ENCODE measurements at regions not wholly inside any gene's neighbourhood (a gene's known extent, or its start where the extent isn't known, plus 50 kb on each side); places are given as distances from the start of the nearest gene placed in this dataset.
"Not testable (repeated sequence)": the region's sequence is repeated elsewhere in the genome, so short reads cannot be mapped to it uniquely, and the experiment has no call there.

DNA sequence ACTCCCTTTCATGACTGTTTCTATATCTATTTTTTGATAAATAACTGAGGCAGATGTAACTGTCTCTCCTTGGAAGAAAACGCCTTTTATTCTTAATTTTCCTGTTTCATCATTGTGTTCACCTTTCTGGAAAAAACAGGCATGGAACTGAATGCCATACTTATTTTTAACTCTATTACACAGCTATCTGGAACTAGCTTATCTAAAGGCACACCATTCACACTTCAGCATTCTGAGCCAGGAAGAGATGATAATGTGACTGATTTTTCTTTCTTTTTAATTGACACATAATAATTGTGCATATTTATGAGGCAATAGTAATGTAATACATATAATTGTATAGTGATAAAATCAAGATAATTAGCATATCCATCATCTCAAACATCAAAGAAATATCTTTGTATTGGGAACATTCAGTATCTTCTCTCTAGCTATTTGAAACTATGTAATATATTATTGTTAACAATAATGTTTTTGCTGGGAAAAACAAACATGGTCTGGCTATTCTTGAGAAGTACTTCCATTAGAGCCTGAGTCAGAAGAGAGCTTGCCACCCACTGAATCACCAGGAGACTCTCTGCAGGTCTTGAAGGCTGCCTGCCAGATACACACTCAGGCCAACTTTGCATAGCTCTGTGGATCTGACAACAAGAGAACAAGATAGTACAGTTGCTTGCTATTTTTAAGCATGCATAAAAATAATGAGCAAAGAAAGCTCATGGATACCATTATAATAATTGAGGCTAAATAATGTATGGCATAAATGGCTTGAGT lies 501.0 kb upstream of the EDIL3 start:
- no peak for DNase-seq (ENCODE audit: extremely low read depth, low read depth)

- no peak for DNase-seq (ENCODE audit: extremely low read depth, low read depth)
These were observed 497.1 kb upstream of the EDIL3 start for GRCh38 chr5:84881737-84882136.

DNA sequence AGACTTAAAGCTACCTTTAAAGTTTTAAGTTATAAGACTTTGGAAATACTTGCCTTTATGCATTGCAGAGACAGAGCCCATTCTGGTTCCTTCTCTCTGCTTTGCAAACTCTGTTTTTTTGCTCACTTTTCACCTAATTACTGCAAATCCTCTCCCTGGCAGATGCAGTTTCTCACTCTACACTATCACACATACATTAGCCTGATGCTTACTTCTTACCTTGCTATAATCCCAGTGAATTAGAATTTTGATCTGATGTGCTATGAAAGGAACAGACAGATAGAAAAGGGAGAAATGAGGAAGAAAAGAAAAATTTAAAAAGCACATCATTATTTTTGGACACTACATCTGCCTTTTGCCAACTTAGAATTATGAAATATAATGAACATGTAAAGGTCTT lies 489.5 kb upstream of the EDIL3 start:
- no peak for DNase-seq (ENCODE audit: extremely low read depth, low read depth)

DNA sequence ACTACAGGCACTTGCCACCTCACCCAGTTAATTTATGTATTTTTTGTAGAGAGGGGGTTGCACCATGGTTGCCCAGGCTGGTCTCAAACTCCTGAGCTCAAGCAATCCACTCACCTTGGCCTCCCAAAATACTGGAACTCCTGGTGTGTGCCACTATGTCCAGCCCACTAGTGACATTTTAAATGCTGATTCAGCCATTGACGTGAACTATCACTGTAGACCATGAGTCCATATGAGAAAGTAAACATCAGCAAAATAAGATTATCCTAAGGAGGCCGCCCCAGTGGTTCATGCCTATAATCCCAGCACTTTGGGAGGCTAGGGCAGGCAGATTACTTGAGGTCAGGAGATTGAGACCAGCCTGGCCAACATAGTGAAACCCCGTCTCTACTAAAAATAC lies 488.1 kb upstream of the EDIL3 start:
- DNase-seq (ENCODE audit: extremely low read depth, low read depth) = no peak

DNA sequence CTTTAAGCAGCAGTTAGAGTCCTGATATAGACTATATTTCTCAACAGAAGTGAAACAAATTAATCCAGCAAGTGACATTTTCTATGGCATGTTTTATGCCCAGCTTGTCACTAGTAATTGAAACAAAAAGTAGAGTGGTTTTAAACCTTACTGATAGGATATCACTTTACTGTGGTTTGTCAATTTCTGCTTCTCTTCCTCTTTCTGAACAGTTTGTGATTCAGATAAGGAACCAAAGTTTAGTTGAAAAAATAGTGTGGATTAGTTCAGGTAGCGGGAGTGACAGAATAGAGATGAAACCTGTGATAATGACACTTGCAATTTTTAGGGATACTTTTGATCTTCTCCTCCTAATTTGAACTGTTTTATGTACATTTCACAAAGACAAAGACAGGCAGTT lies 485.7 kb upstream of the EDIL3 start:
- DNase-seq (ENCODE audit: extremely low read depth, low read depth) = no peak

DNA sequence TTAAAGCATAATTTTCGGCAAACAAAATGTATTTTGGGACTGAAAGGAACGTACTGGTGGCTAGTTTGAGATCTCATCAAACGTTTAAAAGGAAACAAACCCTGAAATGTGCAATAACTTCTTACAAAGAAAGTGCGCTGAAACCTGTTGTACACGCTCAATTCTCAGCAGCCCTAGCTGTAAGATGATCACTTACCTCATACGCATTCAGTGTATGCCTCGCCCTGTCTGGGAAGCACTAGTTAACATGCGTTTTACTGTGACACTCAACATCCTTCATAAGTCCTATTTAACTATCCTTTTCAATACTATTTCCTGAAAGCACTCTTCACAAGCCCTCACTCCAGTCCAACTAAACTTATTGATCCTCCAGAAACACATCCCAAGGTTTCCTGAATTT lies 485.0 kb upstream of the EDIL3 start:
- no peak for DNase-seq (ENCODE audit: extremely low read depth, low read depth)

GRCh38 chr5:84863936-84864335 lies 479.3 kb upstream of the EDIL3 start:
- not testable (repeated sequence) for DNase-seq (ENCODE audit: extremely low read depth, low read depth)

DNA sequence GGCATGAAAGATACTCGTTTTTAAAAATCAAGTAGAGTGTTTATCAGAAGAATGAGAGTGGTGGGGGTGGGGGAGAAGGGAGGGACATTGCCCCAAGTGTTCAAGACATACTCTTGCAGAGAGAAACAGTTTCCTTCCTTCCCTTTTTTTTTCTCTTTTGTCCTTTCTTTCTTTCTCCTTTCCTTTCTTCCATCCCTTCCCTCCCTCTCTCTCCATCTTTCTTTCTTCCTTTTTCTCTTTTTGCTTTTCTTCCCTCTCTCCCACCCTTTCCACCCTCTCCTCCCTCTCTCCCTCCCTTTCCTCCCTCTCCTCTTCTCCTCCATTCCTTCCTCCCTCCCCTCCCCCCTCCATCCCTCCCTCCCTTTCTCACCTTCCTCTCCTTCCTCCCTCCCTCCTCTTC lies 478.3 kb upstream of the EDIL3 start:
- DNase-seq (ENCODE audit: extremely low read depth, low read depth) = no peak

GRCh38 chr5:84862132-84862531 lies 477.5 kb upstream of the EDIL3 start:
- no peak for DNase-seq (ENCODE audit: extremely low read depth, low read depth)

GRCh38 chr5:84861306-84861705 lies 476.6 kb upstream of the EDIL3 start:
- DNase-seq (ENCODE audit: extremely low read depth, low read depth) = no peak

DNA sequence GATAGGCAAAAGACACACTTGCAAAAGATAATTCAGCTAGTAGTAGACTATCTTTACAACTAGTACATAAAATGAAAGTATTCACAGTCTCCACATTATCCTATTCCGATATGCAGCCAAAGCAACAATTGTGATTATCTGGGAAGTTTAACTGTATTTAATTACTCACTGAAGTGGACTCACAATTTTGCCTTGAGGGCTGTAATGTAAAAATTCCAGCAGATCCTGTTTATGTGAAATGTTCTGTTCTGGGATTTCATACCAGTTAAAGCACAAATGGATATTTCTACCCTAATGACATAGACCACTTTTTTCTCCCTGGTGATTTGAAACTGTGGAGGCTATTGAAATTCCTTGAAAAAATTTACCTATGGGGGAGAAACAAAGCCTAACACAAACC lies 474.4 kb upstream of the EDIL3 start:
- DNase-seq (ENCODE audit: extremely low read depth, low read depth) = no peak

- no peak for DNase-seq (ENCODE audit: extremely low read depth, low read depth)
These were observed 447.0 kb upstream of the EDIL3 start for GRCh38 chr5:84831701-84832100.

DNA sequence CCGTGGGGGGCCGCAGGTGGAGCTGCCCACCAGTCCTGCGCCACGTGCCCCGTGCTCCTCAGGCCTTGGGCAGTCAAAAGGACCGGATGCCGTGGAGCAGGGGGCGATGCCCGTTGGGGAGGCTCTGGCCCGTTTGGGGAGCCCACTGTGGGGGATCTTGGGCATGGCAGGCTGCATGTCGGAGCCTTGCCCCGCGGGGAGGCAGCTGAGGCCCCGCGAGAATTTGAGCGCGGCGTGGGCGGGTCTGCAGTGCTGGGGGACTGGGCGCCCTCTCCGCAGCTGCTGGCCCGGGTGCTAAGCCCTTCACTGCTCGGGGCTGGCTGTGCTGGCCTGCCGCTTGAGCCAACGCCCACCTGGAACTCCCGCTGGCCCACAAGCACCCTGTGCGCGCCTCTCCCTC lies 445.6 kb upstream of the EDIL3 start:
- DNase-seq (ENCODE audit: extremely low read depth, low read depth) = no peak

DNA sequence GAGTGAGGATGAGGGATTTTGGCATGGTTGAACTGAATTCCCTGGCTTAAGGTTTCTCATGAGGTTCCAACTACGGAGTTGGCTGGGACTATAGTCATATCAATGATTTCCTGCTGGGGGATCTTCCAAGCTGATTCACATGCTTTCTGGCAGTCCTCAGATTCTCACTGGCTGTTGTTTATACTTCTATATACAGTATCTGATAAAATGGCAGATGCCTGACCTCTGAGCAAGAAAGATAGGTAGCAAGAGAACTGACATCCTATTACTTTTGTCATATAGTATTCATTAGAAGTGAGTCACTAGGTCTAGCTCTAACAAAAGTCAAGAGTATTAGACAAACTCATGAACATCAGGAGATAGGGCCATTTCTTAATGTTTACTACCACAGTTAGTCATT lies 440.9 kb upstream of the EDIL3 start:
- no peak for DNase-seq (ENCODE audit: extremely low read depth, low read depth)

DNA sequence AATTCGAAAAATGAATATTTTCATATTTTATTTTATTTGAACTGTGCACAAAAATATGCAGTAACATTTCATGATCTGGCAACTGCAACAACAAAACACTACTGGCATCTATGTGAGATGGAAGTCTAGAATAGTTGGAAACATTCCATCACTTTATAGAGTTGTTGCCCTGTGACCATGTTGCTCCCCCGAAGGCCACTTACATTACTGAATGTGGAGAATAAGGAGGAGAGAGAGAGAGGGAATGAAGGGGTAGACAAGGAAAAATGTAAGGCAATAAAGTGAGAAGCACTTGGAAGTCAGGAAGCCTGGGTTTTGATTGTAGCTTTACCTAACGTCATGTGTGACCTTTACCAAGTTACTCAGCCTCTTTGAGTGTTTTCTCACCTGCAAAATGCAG lies 437.2 kb upstream of the EDIL3 start:
- DNase-seq (ENCODE audit: extremely low read depth, low read depth) = peak; percentile 31

- DNase-seq (ENCODE audit: extremely low read depth, low read depth) = no peak
These were observed 433.3 kb upstream of the EDIL3 start for GRCh38 chr5:84817953-84818352.

GRCh38 chr5:84816746-84817547 lies 432.3 kb upstream of the EDIL3 start:
- no peak for DNase-seq (ENCODE audit: extremely low read depth, low read depth)

DNA sequence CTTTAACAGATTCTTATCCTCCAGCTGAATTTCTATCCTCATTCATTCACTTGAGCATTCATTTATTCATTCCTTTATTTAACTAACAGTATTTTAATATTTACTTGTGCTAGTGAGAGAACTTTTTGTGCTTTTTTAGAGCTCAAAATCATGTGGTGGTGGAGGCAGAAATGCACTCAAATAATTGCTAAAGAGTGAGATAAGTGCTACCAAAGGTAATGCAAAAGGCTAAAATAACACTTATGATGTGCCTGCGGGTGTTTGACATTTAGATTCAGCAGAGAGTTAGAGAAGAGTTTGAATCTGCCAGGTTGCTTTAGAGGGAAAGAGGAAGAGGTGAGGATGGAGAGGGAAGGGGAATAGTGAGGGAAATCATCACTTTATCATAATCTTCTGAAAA lies 431.5 kb upstream of the EDIL3 start:
- no peak for DNase-seq (ENCODE audit: extremely low read depth, low read depth)

DNA sequence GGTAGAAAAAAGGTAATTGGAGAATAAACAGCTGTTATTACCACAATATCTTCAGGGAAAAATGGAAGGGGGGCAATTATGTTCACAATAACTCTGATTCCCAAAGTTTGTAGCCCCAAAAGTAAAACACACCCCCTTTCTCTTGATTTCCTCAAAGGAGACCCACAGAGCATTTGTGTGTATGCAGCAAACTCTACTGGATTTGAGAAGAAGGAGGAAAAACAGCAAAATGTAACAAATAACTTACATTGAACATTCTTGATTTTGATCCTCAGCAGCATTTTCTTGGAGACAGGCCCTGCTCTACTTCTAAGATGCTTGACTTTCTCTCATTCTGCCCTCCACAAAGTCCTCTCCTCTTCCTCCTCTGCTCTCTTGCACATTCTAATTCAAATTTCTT lies 420.8 kb upstream of the EDIL3 start:
- DNase-seq (ENCODE audit: extremely low read depth, low read depth) = no peak

- DNase-seq (ENCODE audit: extremely low read depth, low read depth) = no peak
These were observed 411.7 kb upstream of the EDIL3 start for GRCh38 chr5:84796399-84796798.

- no peak for DNase-seq (ENCODE audit: extremely low read depth, low read depth)
These were observed 409.9 kb upstream of the EDIL3 start for GRCh38 chr5:84794486-84795035.

GRCh38 chr5:84791730-84792129 lies 407.1 kb upstream of the EDIL3 start:
- no peak for DNase-seq (ENCODE audit: extremely low read depth, low read depth)

All from NCI-H460 (cell line).